Stimulated activated CD4-positive, alpha-beta T cell treated with anti-CD3 and anti-CD28 coated beads, Interleukin-12 subunit alpha, Interleukin-12 subunit beta, amount 100 ng/mL, for 48 hours (primary cell): ENCODE measurements at regions not wholly inside any gene's neighbourhood (a gene's known extent, or its start where the extent isn't known, plus 50 kb on each side); places are given as distances from the start of the nearest gene placed in this dataset.

Source experiments
- DNase-seq, 3 donors: peaks; one replicate each; pipeline ENCODE4 v3.0.0-alpha.2; 2020; ENCODE audit warnings: low read depth in 2 of 3, low spot score in 1 of 3

- DNase-seq: no peak
Measured at GRCh38 chr7:114755856-114756255, 166.0 kb upstream of the MDFIC start.

GRCh38 chr7:114758661-114759227, 163.2 kb upstream of the MDFIC start:
- DNase-seq: no peak

- no peak for DNase-seq
Measured at GRCh38 chr7:114759347-114760062, 162.4 kb upstream of the MDFIC start.

- no peak for DNase-seq
Measured at GRCh38 chr7:114760477-114760876, 161.4 kb upstream of the MDFIC start.

- no peak for DNase-seq
Measured at GRCh38 chr7:114761973-114762372, 159.9 kb upstream of the MDFIC start.

GRCh38 chr7:114765331-114766040, 156.4 kb upstream of the MDFIC start:
- DNase-seq: no peak

GRCh38 chr7:114766041-114766356, 155.9 kb upstream of the MDFIC start:
- no peak for DNase-seq

GRCh38 chr7:114777288-114777687, 144.6 kb upstream of the MDFIC start:
- no peak for DNase-seq

- no peak for DNase-seq
Measured at GRCh38 chr7:114783508-114783907, 138.4 kb upstream of the MDFIC start.

GRCh38 chr7:114784177-114784576, 137.7 kb upstream of the MDFIC start:
- DNase-seq: no peak

- DNase-seq: no peak
Measured at GRCh38 chr7:114784746-114785145, 137.1 kb upstream of the MDFIC start.

- no peak for DNase-seq
Measured at GRCh38 chr7:114785496-114785895, 136.4 kb upstream of the MDFIC start.

- no peak for DNase-seq
Measured at GRCh38 chr7:114786455-114786854, 135.4 kb upstream of the MDFIC start.

GRCh38 chr7:114787556-114787955, 134.3 kb upstream of the MDFIC start:
- DNase-seq: no peak

GRCh38 chr7:114788706-114789105, 133.2 kb upstream of the MDFIC start:
- no peak for DNase-seq

- DNase-seq: no peak
Measured at GRCh38 chr7:114789161-114789560, 132.7 kb upstream of the MDFIC start.

- no peak for DNase-seq
Measured at GRCh38 chr7:114789871-114790311, 132.0 kb upstream of the MDFIC start.

GRCh38 chr7:114790521-114790920, 131.4 kb upstream of the MDFIC start:
- DNase-seq: no peak

- DNase-seq: no peak
Measured at GRCh38 chr7:114791771-114792170, 130.1 kb upstream of the MDFIC start.

GRCh38 chr7:114793155-114793845, 128.6 kb upstream of the MDFIC start:
- DNase-seq: no peak

GRCh38 chr7:114795475-114795874, 126.4 kb upstream of the MDFIC start:
- no peak for DNase-seq

GRCh38 chr7:114799628-114800028, 122.3 kb upstream of the MDFIC start:
- DNase-seq: no peak
